Ishikawa (cell line): ENCODE measurements at regions not wholly inside any gene's neighbourhood (a gene's known extent, or its start where the extent isn't known, plus 50 kb on each side); places are given as distances from the start of the nearest gene placed in this dataset.

ENCODE experiments used
- EP300 ChIP-seq: IDR thresholded peaks from 2 replicates; pipeline ENCODE4 v1.6.1; 2012; ENCODE audit warnings: borderline replicate concordance
- RAD21 ChIP-seq: IDR thresholded peaks from 2 replicates; pipeline ENCODE4 v1.6.1; 2012; ENCODE audit warnings: low read depth
- REST ChIP-seq: IDR thresholded peaks from 2 replicates; pipeline ENCODE4 v1.6.1; 2012; ENCODE audit warnings: low read depth, mild to moderate bottlenecking
- TAF1 ChIP-seq: IDR thresholded peaks from 2 replicates; pipeline ENCODE4 v1.6.1; 2012; ENCODE audit warnings: low read depth, mild to moderate bottlenecking
- TCF12 ChIP-seq: IDR thresholded peaks from 2 replicates; pipeline ENCODE4 v1.6.1; 2012; ENCODE audit warnings: low read depth
- TF ChIP-seq, protein P1 (sequence below): IDR thresholded peaks from 2 replicates; pipeline ENCODE4 v1.6.1; 2012

- TF ChIP-seq EP300 (no peak), TAF1 (no peak), TCF12 (no peak), REST (no peak), RAD21 (no peak)
- TF ChIP-seq, protein P1, sequence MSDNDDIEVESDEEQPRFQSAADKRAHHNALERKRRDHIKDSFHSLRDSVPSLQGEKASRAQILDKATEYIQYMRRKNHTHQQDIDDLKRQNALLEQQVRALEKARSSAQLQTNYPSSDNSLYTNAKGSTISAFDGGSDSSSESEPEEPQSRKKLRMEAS: no peak
Measured at GRCh38 chr3:83434880-83435587, 1523.8 kb upstream of the CADM2 start.
